ENCODE measurements at regions not wholly inside any gene's neighbourhood (a gene's known extent, or its start where the extent isn't known, plus 50 kb on each side); places are given as distances from the start of the nearest gene placed in this dataset.

DNA sequence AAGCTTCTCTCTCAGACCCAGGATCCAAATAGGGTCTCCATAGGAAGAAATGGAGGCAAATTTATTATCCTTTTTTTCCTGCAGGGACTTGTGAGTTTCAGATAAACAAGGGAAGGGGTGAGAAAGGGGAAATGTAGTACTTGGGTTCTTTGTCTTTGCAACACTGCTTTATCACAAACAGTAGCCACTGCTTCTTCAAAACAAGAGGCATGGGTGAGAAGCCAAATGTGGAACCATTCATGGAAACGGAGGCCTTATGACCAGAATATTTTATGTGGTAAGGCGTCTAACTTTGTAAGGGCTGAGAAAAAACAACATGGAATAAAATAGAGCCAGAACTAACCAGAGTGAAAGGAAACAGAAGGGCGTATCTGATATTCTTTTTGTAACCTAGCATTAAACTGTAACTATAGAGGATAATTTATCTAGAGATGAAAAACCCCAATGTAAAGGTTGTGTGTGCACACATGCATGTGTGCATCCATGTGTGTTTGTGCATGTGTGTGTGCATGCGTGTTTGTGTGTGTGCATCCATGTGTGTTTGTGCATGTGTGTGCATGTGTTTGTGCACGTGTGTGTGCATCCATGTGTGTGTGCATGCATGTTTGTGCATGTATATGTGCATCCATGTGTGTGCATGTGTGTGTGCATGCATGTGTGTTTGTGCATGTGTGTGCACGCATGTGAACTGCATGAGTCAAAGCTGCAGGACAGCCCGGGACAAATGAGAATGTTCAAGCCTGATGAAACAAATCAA lies 143.3 kb upstream of the SMLR1 start:
- TF ChIP-seq, protein P1, sequence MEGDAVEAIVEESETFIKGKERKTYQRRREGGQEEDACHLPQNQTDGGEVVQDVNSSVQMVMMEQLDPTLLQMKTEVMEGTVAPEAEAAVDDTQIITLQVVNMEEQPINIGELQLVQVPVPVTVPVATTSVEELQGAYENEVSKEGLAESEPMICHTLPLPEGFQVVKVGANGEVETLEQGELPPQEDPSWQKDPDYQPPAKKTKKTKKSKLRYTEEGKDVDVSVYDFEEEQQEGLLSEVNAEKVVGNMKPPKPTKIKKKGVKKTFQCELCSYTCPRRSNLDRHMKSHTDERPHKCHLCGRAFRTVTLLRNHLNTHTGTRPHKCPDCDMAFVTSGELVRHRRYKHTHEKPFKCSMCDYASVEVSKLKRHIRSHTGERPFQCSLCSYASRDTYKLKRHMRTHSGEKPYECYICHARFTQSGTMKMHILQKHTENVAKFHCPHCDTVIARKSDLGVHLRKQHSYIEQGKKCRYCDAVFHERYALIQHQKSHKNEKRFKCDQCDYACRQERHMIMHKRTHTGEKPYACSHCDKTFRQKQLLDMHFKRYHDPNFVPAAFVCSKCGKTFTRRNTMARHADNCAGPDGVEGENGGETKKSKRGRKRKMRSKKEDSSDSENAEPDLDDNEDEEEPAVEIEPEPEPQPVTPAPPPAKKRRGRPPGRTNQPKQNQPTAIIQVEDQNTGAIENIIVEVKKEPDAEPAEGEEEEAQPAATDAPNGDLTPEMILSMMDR (IDR thresholded peaks at IDR 0.05) = no peak
- intact Hi-C loops (cut with DNase I, micrococcal nuclease) = no loop called here
- Histone ChIP-seq H3K9me3 (no peaks in the 10 kb centered on the region), H3K4me1 (ENCODE audit: low read depth) (no peaks in the 10 kb centered on the region), H3K36me3 (ENCODE audit: low read depth) (no peaks in the 10 kb centered on the region), H3K4me3 (no peak overlapping the region)
- DNase-seq = no peak
- no peak for ATAC-seq

DNA sequence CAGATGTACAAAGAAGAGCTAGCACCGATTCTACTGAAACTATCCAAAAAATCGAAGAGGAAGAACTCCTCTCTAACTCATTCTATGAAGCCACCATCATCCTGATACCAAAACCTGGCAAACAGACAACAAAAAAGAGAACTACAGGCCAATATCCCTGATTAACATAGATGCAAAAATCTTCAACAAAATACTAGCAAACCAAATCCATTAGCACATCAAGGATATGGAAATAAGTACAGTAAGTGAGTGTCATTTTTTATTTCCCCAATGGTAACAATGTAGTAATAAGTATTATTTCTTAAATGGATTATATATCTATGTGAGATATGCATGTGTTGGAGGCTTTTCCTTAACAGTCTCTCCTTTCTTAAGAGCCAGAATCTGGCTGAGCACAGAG lies 134.5 kb upstream of the SMLR1 start:
- DNase-seq (no peak), ATAC-seq (no peak)
- Histone ChIP-seq H3K4me1 (ENCODE audit: low read depth) (no peaks in the 10 kb centered on the region), H3K4me3 (no peak overlapping the region), H3K9me3 (no peaks in the 10 kb centered on the region), H3K36me3 (ENCODE audit: low read depth) (no peaks in the 10 kb centered on the region)
- TF ChIP-seq, protein P1 (IDR thresholded peaks at IDR 0.05) = no peak
- intact Hi-C loops (cut with DNase I, micrococcal nuclease) = no loop called here

DNA sequence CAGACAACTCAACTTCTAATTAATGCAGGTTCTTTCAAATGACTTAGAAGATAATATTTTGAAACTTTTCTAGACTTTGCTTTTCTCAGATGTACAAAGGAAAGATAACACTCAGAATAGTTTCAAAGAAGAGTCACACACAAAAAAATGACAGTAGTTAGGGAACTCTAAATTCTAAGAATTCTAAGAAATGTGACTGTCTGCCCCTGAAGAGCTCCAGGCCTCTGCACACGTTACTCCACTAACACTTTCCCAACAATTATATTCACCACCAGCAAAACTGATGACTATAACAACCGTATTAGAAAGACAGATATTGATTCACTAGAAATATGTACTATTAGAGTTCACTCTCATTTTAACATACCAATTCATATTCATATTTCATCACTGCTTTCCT lies 133.3 kb upstream of the SMLR1 start:
- H3K36me3 ChIP-seq (ENCODE audit: low read depth) = no peaks in the 10 kb centered on the region
- ATAC-seq (no peak), DNase-seq (no peak)
- H3K4me3 ChIP-seq = no peak overlapping the region
- H3K9me3 ChIP-seq = no peaks in the 10 kb centered on the region
- TF ChIP-seq, protein P1 (IDR thresholded peaks at IDR 0.05) = no peak
- no peaks in the 10 kb centered on the region for H3K4me1 ChIP-seq (ENCODE audit: low read depth)
- intact Hi-C loops (cut with DNase I, micrococcal nuclease) = no loop called here

DNA sequence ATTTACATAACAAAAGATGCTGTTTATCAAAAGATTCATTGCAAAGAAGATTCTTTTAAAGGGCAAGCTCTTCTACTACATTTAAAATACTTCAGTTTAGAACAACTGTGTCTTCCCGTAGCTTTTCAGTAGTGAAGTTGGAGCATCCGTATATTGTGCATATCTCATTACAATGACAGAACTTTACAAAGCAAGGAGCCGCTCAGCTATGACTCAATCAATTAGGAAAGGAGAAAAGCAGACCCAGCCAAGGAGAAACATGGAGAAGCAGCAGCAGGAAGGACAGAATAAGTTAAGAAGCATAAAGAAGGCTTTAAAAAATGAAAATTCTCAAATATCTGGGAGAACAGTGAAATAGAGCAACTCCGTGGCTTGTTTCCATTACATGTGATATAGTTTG lies 132.6 kb upstream of the SMLR1 start:
- no peaks in the 10 kb centered on the region for H3K9me3 ChIP-seq
- H3K4me1 ChIP-seq (ENCODE audit: low read depth) = no peaks in the 10 kb centered on the region
- TF ChIP-seq, protein P1 (IDR thresholded peaks at IDR 0.05) = no peak
- ATAC-seq (no peak), DNase-seq (no peak)
- intact Hi-C loops (cut with DNase I, micrococcal nuclease) = no loop called here
- no peaks in the 10 kb centered on the region for H3K36me3 ChIP-seq (ENCODE audit: low read depth)
- H3K4me3 ChIP-seq = no peak overlapping the region

DNA sequence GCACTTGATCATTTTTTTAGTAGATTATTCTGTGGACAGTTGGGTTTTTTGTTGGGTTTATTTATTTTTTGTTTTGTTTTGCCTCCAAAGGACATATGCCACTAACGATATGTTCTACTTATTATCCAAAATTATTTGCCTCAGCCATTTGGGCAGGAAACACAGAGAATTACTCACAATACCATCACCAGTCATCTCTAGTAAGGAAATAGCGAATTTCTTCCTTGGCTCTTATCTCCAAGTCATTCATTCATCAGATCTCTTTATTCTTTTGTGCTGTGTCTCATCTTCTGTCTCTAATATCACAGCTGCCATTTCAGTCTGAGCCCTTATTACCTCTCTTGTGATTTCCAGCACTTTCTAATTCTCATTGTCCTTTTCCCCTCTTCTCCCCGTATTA lies 130.4 kb upstream of the SMLR1 start:
- H3K4me3 ChIP-seq = no peak overlapping the region
- no peaks in the 10 kb centered on the region for H3K4me1 ChIP-seq (ENCODE audit: low read depth)
- no peaks in the 10 kb centered on the region for H3K36me3 ChIP-seq (ENCODE audit: low read depth)
- TF ChIP-seq, protein P1 (IDR thresholded peaks at IDR 0.05) = no peak
- DNase-seq = no peak
- intact Hi-C loops (cut with DNase I, micrococcal nuclease) = no loop called here
- ATAC-seq = no peak
- no peaks in the 10 kb centered on the region for H3K9me3 ChIP-seq

Data from mucosa of descending colon (tissue), 3 donors.